DND-41 (cell line): ENCODE measurements at regions not wholly inside any gene's neighbourhood (a gene's known extent, or its start where the extent isn't known, plus 50 kb on each side); places are given as distances from the start of the nearest gene placed in this dataset.

Experiments
- CTCF ChIP-seq: IDR thresholded peaks from 2 replicates; pipeline ENCODE4 v1.5.1; 2012; ENCODE audit warnings: borderline replicate concordance, low read length, moderate library complexity, mild to moderate bottlenecking; ENCODE audit not compliant: poor library complexity, severe bottlenecking; ENCODE audit errors: extremely low read depth
- EZH2 ChIP-seq: IDR thresholded peaks from 3 replicates; pipeline ENCODE4 v1.6.1; 2012; ENCODE audit warnings: borderline replicate concordance, low read depth, mild to moderate bottlenecking, moderate library complexity, low read length, inconsistent platforms; ENCODE audit not compliant: severe bottlenecking

- TF ChIP-seq CTCF (no peak), EZH2 (no peak)
Measured at GRCh38 chr9:134518004-134518606, 123.5 kb upstream of the COL5A1 start.
